PC-3 (cell line): ENCODE measurements at regions not wholly inside any gene's neighbourhood (a gene's known extent, or its start where the extent isn't known, plus 50 kb on each side); places are given as distances from the start of the nearest gene placed in this dataset.

Experiments used
- ATAC-seq: fragments of 200-7000 bp; cut with Tn5 transposase; 2 replicates; pipeline ENCODE4 v1.9.1; 2020; ENCODE audit warnings: mild to moderate bottlenecking, moderate library complexity
- BruUV-seq: library from RNA; stranded (reverse); fragments of 400-500 nt; replicated peaks from 2 replicates; lab custom pipeline; 2021; lab: Mats Ljungman, UMichigan
- CTCF ChIA-PET: fragments of 300-600 bp; sonication (Branson Sonifier 250); formaldehyde crosslinking; loops from one replicate; lab custom pipeline; 2022; ENCODE audit warnings: antibody characterized with exemption; lab: Charles Lee
- POLR2A ChIA-PET: fragments of 300-600 bp; sonication (Branson Sonifier 250); formaldehyde crosslinking; loops from one replicate; lab custom pipeline; 2022; ENCODE audit warnings: antibody characterized with exemption; ENCODE audit not compliant: unreplicated experiment; lab: Charles Lee
- DNase-seq: peaks from one replicate; pipeline ENCODE4 v3.0.0-alpha.2; 2015
- H2AFZ ChIP-seq: fragments of 300-600 bp; sonication (generic); 2 replicates; pipeline ENCODE4 v1.6.0; 2016; ENCODE audit warnings: antibody characterized with exemption, low read length
- H3F3A ChIP-seq: fragments of 300-600 bp; sonication (generic); one replicate; pipeline ENCODE4 v1.6.0; 2017; ENCODE audit warnings: antibody characterized with exemption, low read length, control low read depth, mild to moderate bottlenecking; ENCODE audit not compliant: unreplicated experiment
- H3K27ac ChIP-seq: fragments of 300-600 bp; sonication (generic); 2 replicates; pipeline ENCODE4 v1.5.1; 2016; ENCODE audit warnings: mild to moderate bottlenecking, low read length
- H3K27me3 ChIP-seq: fragments of 300-600 bp; sonication (generic); 2 replicates; pipeline ENCODE4 v1.6.1; 2016; ENCODE audit warnings: low read length, mixed read lengths
- H3K36me3 ChIP-seq: fragments of 300-600 bp; sonication (generic); 2 replicates; pipeline ENCODE4 v1.6.1; 2016; ENCODE audit warnings: low read depth, mixed run types, low read length, mixed read lengths
- H3K4me1 ChIP-seq: fragments of 300-600 bp; sonication (generic); 2 replicates; pipeline ENCODE4 v1.5.1; 2016; ENCODE audit warnings: low read length; ENCODE audit not compliant: insufficient read depth
- H3K4me2 ChIP-seq: fragments of 300-600 bp; sonication (generic); 2 replicates; pipeline ENCODE4 v1.6.0; 2016; ENCODE audit warnings: low read length
- H3K4me3 ChIP-seq: fragments of 300-600 bp; sonication (generic); 2 replicates; pipeline ENCODE4 v1.5.1; 2016; ENCODE audit warnings: mild to moderate bottlenecking, low read length, mixed read lengths
- H3K79me2 ChIP-seq: fragments of 300-600 bp; sonication (generic); 2 replicates; pipeline ENCODE4 v1.6.1; 2017; ENCODE audit warnings: low read length, mixed read lengths
- H3K9ac ChIP-seq: fragments of 300-600 bp; sonication (generic); 2 replicates; pipeline ENCODE4 v1.6.0; 2016; ENCODE audit warnings: mild to moderate bottlenecking, low read length
- H3K9me2 ChIP-seq: fragments of 300-600 bp; sonication (generic); replicated peaks from 2 replicates; pipeline ENCODE4 v1.6.1; 2016; ENCODE audit warnings: mixed run types, low read length, mixed read lengths
- H3K9me3 ChIP-seq: fragments of 300-600 bp; sonication (generic); 2 replicates; pipeline ENCODE4 v1.6.1; 2016; ENCODE audit warnings: low read length, mixed read lengths
- H4K20me1 ChIP-seq: fragments of 300-600 bp; sonication (generic); 2 replicates; pipeline ENCODE4 v1.6.1; 2016; ENCODE audit warnings: low read length, mixed read lengths
- CTCF ChIP-seq: fragments of 300-600 bp; sonication (generic); conservative IDR thresholded peaks from 2 replicates; pipeline ENCODE4 v1.5.1; 2017; ENCODE audit warnings: antibody characterized with exemption, low read depth, mild to moderate bottlenecking, low read length
- EZH2 ChIP-seq: fragments of 300-600 bp; sonication (generic); IDR thresholded peaks from one replicate; pipeline ENCODE4 v1.6.1; 2017; ENCODE audit warnings: antibody characterized with exemption, mild to moderate bottlenecking, low read length; ENCODE audit not compliant: unreplicated experiment
- EZH2phosphoT487 ChIP-seq: fragments of 300-600 bp; sonication (generic); IDR thresholded peaks from 2 replicates; pipeline ENCODE4 v1.6.1; 2018; ENCODE audit warnings: mild to moderate bottlenecking, antibody characterized with exemption, low read length, borderline replicate concordance
- intact Hi-C: fragments of 100-400 bp; cut with micrococcal nuclease; formaldehyde crosslinking; loops from 2 replicates; pipeline ENCODE4 v1.9.0; 2023

DNA sequence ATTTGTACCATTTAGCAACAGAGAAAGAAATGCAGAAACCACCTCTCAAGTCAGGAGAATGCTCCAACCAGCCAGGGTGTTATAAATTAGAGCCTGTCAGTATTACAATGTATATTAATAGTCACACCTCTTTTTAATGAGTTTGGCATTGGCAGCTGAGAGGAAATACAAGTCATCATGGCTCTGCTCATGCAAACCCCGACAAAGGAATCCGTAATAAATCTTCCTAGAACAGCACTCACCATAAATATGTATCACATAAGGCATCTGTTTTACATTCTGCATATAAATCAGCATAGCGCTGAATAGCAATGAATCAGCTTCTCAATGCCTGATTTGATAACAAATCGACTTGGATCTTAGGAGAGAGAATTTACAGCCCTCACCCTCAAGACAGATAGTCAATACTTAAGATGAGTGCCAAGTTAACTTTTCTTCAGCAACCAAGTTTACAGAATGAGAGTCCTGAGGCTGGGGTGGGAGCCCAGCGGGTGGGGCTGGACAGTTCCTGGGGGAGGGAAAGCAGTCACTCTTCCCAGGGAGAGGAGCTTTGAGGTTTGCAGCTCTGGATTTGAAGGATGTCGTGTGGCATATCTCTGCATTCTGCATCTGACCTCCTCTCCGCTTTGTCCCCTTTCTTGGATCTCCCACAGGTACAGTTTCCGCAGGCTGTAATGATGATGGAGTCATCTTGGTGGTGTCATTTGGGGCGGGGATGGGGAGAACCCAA, 1034.4 kb upstream of the NR2F2 start:
- H3F3A ChIP-seq = peaks cover 5% of the 10 kb centered on the region
- H3K9ac ChIP-seq = no peak overlapping the region
- no peak overlapping the region for H3K4me2 ChIP-seq
- H3K9me2 ChIP-seq = no peaks in the 10 kb centered on the region
- ChIA-PET POLR2A (no interaction called here), CTCF (no interaction called here)
- TF ChIP-seq EZH2phosphoT487 (no peak), CTCF (no peak), EZH2 (no peak)
- H4K20me1 ChIP-seq = no peaks in the 10 kb centered on the region
- DNase-seq (no peak), ATAC-seq (no peak)
- intact Hi-C loops = no loop called here
- no peaks in the 10 kb centered on the region for H3K9me3 ChIP-seq
- no peak overlapping the region for H3K4me3 ChIP-seq
- no peak overlapping the region for H3K27ac ChIP-seq
- H3K36me3 ChIP-seq = no peaks in the 10 kb centered on the region
- no peak overlapping the region for H2AFZ ChIP-seq
- BruUV-seq = no TSS peak
- H3K79me2 ChIP-seq = no peaks in the 10 kb centered on the region
- H3K27me3 ChIP-seq = no peaks in the 10 kb centered on the region
- H3K4me1 ChIP-seq = peaks cover 22% of the 10 kb centered on the region

DNA sequence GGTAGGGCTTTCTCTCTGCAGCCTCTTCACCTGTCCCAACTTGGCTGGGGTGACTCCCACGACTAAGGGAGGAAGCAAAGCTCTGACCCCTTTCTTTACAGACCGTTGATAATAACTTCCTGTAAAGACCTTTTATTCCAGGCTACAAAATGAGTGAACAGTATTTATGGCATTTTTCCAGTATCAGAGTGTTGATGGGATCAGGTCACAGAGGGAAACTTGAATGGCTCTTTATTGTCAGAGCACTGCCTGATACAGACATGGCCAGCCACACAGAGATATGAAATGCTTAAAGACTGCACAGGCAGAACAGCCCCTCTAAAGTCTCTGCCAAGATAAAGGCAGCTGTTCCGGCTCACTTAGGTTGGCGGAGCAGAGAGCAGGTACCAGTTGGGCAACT, 1033.9 kb upstream of the NR2F2 start:
- no peaks in the 10 kb centered on the region; the same call in 1 of the 2 replicates for H3K36me3 ChIP-seq
- CTCF ChIA-PET = no interaction called here
- H4K20me1 ChIP-seq = no peaks in the 10 kb centered on the region
- POLR2A ChIA-PET = no interaction called here
- no peaks in the 10 kb centered on the region for H3K79me2 ChIP-seq
- no peak overlapping the region for H3K27ac ChIP-seq
- no peak overlapping the region for H3K9ac ChIP-seq
- H3K9me3 ChIP-seq = 0 out of 2 replicates have a peak, but pooled peaks cover 3% of the 10 kb centered on the region
- no peak overlapping the region for H3K4me2 ChIP-seq
- intact Hi-C loops = no loop called here
- ATAC-seq = no peak
- no peak overlapping the region for H2AFZ ChIP-seq
- no peaks in the 10 kb centered on the region for H3K9me2 ChIP-seq
- peaks cover 27% of the 10 kb centered on the region for H3K4me1 ChIP-seq
- no peak overlapping the region for H3K4me3 ChIP-seq
- BruUV-seq = no TSS peak
- TF ChIP-seq CTCF (no peak), EZH2phosphoT487 (no peak), EZH2 (no peak)
- peaks cover 10% of the 10 kb centered on the region for H3F3A ChIP-seq
- no peak for DNase-seq
- H3K27me3 ChIP-seq = no peaks in the 10 kb centered on the region

DNA sequence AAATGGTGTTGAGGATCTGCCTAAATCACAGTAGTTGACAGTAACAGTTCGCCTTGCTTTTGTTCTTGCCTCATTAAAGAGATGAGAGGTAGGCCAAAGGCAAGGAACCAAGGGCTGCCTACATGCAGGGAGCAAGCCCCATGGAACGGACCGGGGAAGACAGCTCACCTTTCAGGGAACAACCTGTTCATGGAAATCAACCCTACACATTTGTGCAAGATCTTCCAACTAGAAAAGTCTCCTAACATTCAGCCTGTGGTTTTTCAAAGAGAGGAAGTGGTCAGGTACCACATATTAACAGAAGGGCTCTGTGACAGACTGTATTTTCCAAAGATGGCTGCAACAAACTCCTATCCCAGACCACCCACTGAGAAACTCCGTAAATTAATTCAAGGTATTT, 1031.8 kb upstream of the NR2F2 start:
- Histone ChIP-seq H3K36me3 (no peaks in the 10 kb centered on the region; the same call in 1 of the 2 replicates), H2AFZ (no peak overlapping the region), H3K9ac (no peak overlapping the region), H3K4me3 (no peak overlapping the region), H3K27ac (no peak overlapping the region), H3K27me3 (no peaks in the 10 kb centered on the region), H3K4me2 (no peak overlapping the region), H3K79me2 (no peaks in the 10 kb centered on the region), H3K4me1 (peaks cover 13% of the 10 kb centered on the region), H4K20me1 (no peaks in the 10 kb centered on the region), H3K9me2 (no peaks in the 10 kb centered on the region), H3K9me3 (0 out of 2 replicates have a peak, but pooled peaks cover 4% of the 10 kb centered on the region), H3F3A (peaks cover 10% of the 10 kb centered on the region)
- POLR2A ChIA-PET = no interaction called here
- TF ChIP-seq EZH2phosphoT487 = no peak
- no peak for TF ChIP-seq EZH2
- no peak for TF ChIP-seq CTCF
- DNase-seq = no peak
- CTCF ChIA-PET = no interaction called here
- intact Hi-C loops = no loop called here
- no TSS peak for BruUV-seq
- ATAC-seq = no peak
